ACHN (cell line): ENCODE measurements at regions not wholly inside any gene's neighbourhood (a gene's known extent, or its start where the extent isn't known, plus 50 kb on each side); places are given as distances from the start of the nearest gene placed in this dataset.

Experiments used
- DNase-seq: peaks from one replicate; pipeline ENCODE4 v3.0.0-alpha.2; 2015
- in situ Hi-C: cut with HindIII; loops from 2 replicates; pipeline ENCODE4 v1.10.0; 2017; ENCODE audit warnings: low sequenced_read_pairs, low pct_ligation_motif_present, low pct_unique_long_range_greater_than_20kb

- in situ Hi-C loops, result no loop called here
- no peak for DNase-seq
Measured at GRCh38 chr6:106918115-106918514, 56.4 kb downstream of the CD24 start.

- DNase-seq, result no peak
- in situ Hi-C loops, result no loop called here
Measured at GRCh38 chr6:106916891-106917290, 57.6 kb downstream of the CD24 start.

DNA sequence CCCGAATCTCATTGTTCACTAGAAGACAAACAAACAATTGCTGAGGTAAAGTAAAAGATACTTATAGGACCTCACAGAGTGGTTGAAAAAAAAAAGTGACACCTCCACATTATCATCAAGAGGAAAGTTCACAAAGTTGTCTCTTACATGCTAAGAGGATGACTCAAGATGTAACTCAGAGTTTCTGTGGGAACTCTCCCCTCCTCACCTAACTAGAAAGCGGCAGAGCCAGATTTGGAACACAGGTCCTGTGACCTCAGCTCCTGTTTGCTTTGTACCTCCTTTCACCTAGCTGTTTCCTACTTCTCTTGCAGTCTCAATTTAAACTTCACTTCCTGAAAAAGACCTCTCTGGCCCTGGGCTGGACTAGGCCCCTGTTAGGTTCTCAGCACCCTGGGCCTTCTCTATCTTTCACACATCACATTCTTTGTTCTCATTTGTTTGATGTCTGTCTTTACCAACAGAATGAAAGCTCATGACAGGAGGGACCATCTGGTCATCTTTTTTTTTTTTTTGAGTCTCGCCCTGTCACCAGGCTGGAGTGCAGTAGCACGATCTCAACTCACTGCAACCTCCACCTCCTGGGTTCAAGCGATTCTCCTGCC is 60.8 kb downstream of the CD24 start:
- no peak for DNase-seq
- in situ Hi-C loops, result no loop called here

DNA sequence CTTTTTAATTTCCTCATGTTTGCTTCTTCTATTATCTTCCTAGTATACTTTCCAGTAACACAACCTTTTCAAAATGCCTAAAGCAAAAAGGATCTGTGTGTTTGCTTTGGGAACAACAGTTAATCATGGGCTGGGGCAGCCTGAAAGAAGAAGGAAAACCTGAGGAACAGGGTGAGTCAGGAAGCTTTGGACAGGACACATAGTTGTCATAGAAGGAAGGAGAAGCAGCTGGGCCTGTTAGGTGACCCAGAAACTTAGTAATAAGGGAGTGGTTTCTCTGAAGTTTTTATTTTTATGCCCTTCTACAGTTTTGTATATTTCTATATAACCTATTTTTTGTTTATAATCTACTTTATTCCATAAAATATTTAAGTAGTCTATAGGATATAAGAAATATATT is 61.4 kb downstream of the CD24 start:
- no peak for DNase-seq
- in situ Hi-C loops, result no loop called here

DNA sequence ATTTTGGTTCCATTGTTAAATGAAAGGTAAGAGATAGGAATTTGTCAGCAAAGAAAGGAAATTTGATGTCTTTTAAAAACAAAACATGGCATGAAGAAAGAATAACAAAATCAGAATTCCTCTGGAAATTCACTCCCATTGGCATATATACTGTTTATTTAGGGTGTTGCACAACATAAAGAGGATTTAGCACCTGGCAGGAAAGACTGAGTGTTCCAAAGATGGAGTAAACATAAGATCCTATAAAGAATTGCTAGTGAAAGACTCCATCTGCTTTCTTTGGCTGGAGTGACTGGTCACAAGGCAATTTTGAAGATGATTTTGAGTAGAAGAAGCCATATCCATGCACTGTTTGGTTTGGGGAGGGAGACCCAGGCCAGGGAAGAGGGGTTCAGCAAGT is 62.4 kb downstream of the CD24 start:
- no peak for DNase-seq
- in situ Hi-C loops, result no loop called here

GRCh38 chr6:106910999-106911949 is 63.3 kb downstream of the CD24 start:
- in situ Hi-C loops, result no loop called here
- no peak for DNase-seq

GRCh38 chr6:106908386-106908840 is 66.1 kb downstream of the CD24 start:
- in situ Hi-C loops, result no loop called here
- no peak for DNase-seq

- in situ Hi-C loops, result no loop called here
- no peak for DNase-seq
Measured at GRCh38 chr6:106907754-106908153, 66.8 kb downstream of the CD24 start.

- no peak for DNase-seq
- in situ Hi-C loops, result no loop called here
Measured at GRCh38 chr6:106906232-106906631, 68.3 kb downstream of the CD24 start.

- DNase-seq, result no peak
- in situ Hi-C loops, result no loop called here
Measured at GRCh38 chr6:106903299-106903698, 71.2 kb downstream of the CD24 start.

- in situ Hi-C loops, result no loop called here
- DNase-seq, result no peak
Measured at GRCh38 chr6:106901062-106901461, 73.5 kb downstream of the CD24 start.

- in situ Hi-C loops, result no loop called here
- no peak for DNase-seq
Measured at GRCh38 chr6:106899697-106900096, 74.8 kb downstream of the CD24 start.

DNA sequence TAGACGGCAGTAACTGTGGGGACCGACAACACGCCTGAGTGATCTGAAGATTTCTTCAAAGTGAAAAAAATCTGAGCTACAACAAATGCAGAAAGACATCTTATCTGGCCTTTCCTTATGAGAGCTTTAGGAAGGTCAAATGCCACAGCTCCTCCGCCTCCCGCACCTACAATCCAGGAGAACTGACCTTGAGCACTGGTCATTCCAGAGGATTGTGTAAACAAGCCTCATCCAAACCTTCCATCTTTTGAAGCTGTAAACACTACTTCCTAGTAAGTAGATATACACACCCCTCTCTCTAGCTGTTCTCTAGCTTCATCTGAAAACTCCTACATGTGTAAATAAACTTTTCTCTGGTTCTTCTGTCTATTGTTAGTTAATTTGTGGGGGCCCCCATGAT is 76.9 kb downstream of the CD24 start:
- DNase-seq, result no peak
- in situ Hi-C loops, result no loop called here

DNA sequence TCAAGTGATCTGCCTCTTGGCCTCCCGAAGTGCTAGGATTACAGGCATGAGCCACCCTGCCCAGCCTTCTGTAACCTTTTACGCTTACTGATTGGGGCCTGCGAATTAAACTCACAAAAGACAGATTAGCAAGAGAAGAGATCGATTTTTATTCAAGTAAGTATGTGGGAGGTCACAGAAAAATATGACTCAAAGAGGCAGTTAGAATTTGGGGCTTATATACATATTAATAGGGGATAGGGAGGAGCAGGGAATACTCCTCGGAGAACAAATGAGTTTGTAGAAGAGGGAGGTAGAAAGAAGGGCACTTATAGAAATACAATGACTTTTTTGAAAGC is 78.9 kb downstream of the CD24 start:
- no peak for DNase-seq
- in situ Hi-C loops, result no loop called here

GRCh38 chr6:106894978-106895702 is 79.4 kb downstream of the CD24 start:
- DNase-seq, result peak; percentile 36
- in situ Hi-C loops, result no loop called here

DNA sequence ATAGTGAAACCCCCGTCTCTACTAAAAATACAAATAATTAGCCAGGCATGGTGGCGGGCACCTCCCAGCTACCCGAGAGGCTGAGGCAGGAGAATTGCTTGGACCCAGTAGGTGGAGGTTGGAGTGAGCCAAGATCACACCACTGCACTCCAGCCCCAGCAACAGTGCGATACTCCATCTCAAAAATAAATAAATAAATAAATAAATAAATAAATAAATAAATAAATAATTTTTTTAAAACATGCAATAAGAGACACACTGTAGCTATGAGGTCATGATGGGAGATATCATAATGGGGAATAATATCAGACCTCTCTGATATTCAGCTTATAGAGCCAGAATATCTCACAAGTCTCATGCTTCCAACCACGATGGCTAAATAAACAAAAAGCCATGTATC is 82.3 kb downstream of the CD24 start:
- DNase-seq, result no peak
- in situ Hi-C loops, result no loop called here

GRCh38 chr6:106890447-106890846 is 84.1 kb downstream of the CD24 start:
- in situ Hi-C loops, result no loop called here
- DNase-seq, result no peak

- in situ Hi-C loops, result no loop called here
- DNase-seq, result no peak
Measured at GRCh38 chr6:106889692-106890091, 84.8 kb downstream of the CD24 start.

GRCh38 chr6:106886922-106887797 is 87.4 kb downstream of the CD24 start:
- in situ Hi-C loops, result no loop called here
- no peak for DNase-seq
